Astrocyte (in vitro differentiated cells and primary cell): ENCODE measurements at regions not wholly inside any gene's neighbourhood (a gene's known extent, or its start where the extent isn't known, plus 50 kb on each side); places are given as distances from the start of the nearest gene placed in this dataset.

Experiments used
- DNase-seq: peaks from one replicate; pipeline ENCODE4 v3.0.0-alpha.2; 2010; ENCODE audit warnings: low read depth
- FAIRE-seq: peaks from 2 replicates; lab custom pipeline; 2011; peaks lifted over from hg19 to GRCh38; lab: Jason Lieb, UNC
- H2AFZ ChIP-seq: 2 replicates; pipeline ENCODE4 v1.6.0; 2012; ENCODE audit warnings: low read depth, low read length, inconsistent platforms
- H3K27ac ChIP-seq: 2 replicates; pipeline ENCODE4 v1.5.1; 2011; ENCODE audit warnings: low read depth, low read length, inconsistent platforms
- H3K27me3 ChIP-seq: 2 replicates; pipeline ENCODE4 v1.6.0; 2011; ENCODE audit warnings: low read length, inconsistent platforms; ENCODE audit not compliant: insufficient read depth
- H3K36me3 ChIP-seq: 2 replicates; pipeline ENCODE4 v1.5.1; 2011; ENCODE audit warnings: low read length, inconsistent platforms; ENCODE audit not compliant: insufficient read depth
- H3K4me1 ChIP-seq: 2 replicates; pipeline ENCODE4 v1.5.1; 2011; ENCODE audit warnings: low read length, inconsistent platforms; ENCODE audit not compliant: insufficient read depth
- H3K4me2 ChIP-seq: 2 replicates; pipeline ENCODE4 v1.6.0; 2012; ENCODE audit warnings: low read length, inconsistent platforms
- H3K4me3 ChIP-seq: 2 replicates; pipeline ENCODE4 v1.5.1; 2011; ENCODE audit warnings: low read depth, mild to moderate bottlenecking, low read length, inconsistent platforms; ENCODE audit not compliant: insufficient read depth
- H3K79me2 ChIP-seq: 2 replicates; pipeline ENCODE4 v1.6.0; 2012; ENCODE audit warnings: mild to moderate bottlenecking, low read length, inconsistent platforms; ENCODE audit not compliant: insufficient read depth
- H3K9ac ChIP-seq: 2 replicates; pipeline ENCODE4 v1.6.0; 2012; ENCODE audit warnings: mild to moderate bottlenecking, low read length, inconsistent platforms
- H3K9me3 ChIP-seq: 2 replicates; pipeline ENCODE4 v1.5.1; 2012; ENCODE audit warnings: low read depth, mild to moderate bottlenecking, low read length, inconsistent platforms; ENCODE audit not compliant: insufficient read depth
- H4K20me1 ChIP-seq: 2 replicates; pipeline ENCODE4 v1.6.0; 2012; ENCODE audit warnings: low read length, inconsistent platforms; ENCODE audit not compliant: insufficient read depth
- H3K27ac Mint-ChIP-seq: one replicate; pipeline ENCODE4 v1.8.0; 2021; ENCODE audit warnings: mild to moderate bottlenecking, mixed read lengths; ENCODE audit not compliant: unreplicated experiment
- H3K27me3 Mint-ChIP-seq: one replicate; pipeline ENCODE4 v1.8.0; 2021; ENCODE audit warnings: low read depth, mixed read lengths; ENCODE audit not compliant: unreplicated experiment
- H3K36me3 Mint-ChIP-seq: one replicate; pipeline ENCODE4 v1.8.0; 2021; ENCODE audit warnings: low read depth, mixed read lengths; ENCODE audit not compliant: unreplicated experiment
- H3K4me1 Mint-ChIP-seq: one replicate; pipeline ENCODE4 v1.8.0; 2021; ENCODE audit warnings: low read depth, mixed read lengths; ENCODE audit not compliant: unreplicated experiment
- H3K4me3 Mint-ChIP-seq: one replicate; pipeline ENCODE4 v1.8.0; 2021; ENCODE audit warnings: mild to moderate bottlenecking, moderate library complexity, mixed read lengths; ENCODE audit not compliant: unreplicated experiment
- H3K9me3 Mint-ChIP-seq: one replicate; pipeline ENCODE4 v1.8.0; 2021; ENCODE audit warnings: mild to moderate bottlenecking, mixed read lengths; ENCODE audit not compliant: unreplicated experiment
- EZH2 ChIP-seq: IDR thresholded peaks from 2 replicates; pipeline ENCODE4 v1.6.1; 2012; ENCODE audit warnings: mild to moderate bottlenecking, low read length, inconsistent platforms; ENCODE audit not compliant: insufficient read depth
- TF ChIP-seq, protein P1 (sequence below): IDR thresholded peaks from 2 replicates; pipeline ENCODE4 v1.5.1; 2011; ENCODE audit warnings: low read depth, mild to moderate bottlenecking, inconsistent platforms, low read length, moderate library complexity; ENCODE audit not compliant: insufficient read depth

DNA sequence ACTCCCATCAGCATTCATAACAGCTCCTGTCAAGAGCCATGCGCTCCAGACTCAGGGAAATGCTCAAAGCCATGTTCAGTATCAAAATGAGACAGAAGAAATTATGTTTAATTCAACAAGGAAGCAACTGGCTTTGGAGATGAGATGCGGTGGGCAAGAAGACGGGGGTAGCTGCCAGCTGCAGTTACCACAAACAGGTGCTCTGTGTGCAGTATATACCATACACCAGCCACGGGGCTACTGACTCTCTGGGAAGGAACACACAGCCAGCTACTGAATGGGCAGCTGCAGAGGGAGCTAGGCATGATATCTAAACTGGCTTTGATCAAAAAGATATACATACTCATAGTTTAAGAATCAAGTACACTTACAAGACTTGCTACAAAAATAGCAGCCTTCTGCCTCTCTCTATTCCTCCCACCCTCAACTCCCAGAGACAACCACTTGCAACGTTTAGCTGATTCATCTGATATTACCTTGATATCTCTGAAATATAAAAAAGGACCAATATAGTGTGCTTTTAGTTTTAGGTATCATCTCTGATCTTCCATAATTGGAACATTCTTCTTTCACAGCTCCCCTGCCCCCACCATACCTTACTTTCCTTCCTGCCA lies 593.0 kb downstream of the UQCRFS1 start:
- H3K9me3 Mint-ChIP-seq: peaks cover 7% of the 10 kb centered on the region
- peaks cover 11% of the 10 kb centered on the region for H3K27me3 Mint-ChIP-seq
- Histone ChIP-seq H3K36me3 (no peaks in the 10 kb centered on the region), H4K20me1 (no peaks in the 10 kb centered on the region), H2AFZ (no peak overlapping the region), H3K9ac (no peak overlapping the region), H3K4me2 (no peak overlapping the region), H3K27ac (no peak overlapping the region), H3K79me2 (no peaks in the 10 kb centered on the region), H3K9me3 (no peaks in the 10 kb centered on the region), H3K27me3 (no peaks in the 10 kb centered on the region), H3K4me3 (no peak overlapping the region), H3K4me1 (no peaks in the 10 kb centered on the region)
- H3K4me1 Mint-ChIP-seq: no peaks in the 10 kb centered on the region
- no peak for FAIRE-seq
- TF ChIP-seq EZH2: no peak
- TF ChIP-seq, protein P1, sequence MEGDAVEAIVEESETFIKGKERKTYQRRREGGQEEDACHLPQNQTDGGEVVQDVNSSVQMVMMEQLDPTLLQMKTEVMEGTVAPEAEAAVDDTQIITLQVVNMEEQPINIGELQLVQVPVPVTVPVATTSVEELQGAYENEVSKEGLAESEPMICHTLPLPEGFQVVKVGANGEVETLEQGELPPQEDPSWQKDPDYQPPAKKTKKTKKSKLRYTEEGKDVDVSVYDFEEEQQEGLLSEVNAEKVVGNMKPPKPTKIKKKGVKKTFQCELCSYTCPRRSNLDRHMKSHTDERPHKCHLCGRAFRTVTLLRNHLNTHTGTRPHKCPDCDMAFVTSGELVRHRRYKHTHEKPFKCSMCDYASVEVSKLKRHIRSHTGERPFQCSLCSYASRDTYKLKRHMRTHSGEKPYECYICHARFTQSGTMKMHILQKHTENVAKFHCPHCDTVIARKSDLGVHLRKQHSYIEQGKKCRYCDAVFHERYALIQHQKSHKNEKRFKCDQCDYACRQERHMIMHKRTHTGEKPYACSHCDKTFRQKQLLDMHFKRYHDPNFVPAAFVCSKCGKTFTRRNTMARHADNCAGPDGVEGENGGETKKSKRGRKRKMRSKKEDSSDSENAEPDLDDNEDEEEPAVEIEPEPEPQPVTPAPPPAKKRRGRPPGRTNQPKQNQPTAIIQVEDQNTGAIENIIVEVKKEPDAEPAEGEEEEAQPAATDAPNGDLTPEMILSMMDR: no peak
- DNase-seq: no peak
- no peak overlapping the region for H3K4me3 Mint-ChIP-seq
- H3K27ac Mint-ChIP-seq: no peak overlapping the region
- no peaks in the 10 kb centered on the region for H3K36me3 Mint-ChIP-seq

DNA sequence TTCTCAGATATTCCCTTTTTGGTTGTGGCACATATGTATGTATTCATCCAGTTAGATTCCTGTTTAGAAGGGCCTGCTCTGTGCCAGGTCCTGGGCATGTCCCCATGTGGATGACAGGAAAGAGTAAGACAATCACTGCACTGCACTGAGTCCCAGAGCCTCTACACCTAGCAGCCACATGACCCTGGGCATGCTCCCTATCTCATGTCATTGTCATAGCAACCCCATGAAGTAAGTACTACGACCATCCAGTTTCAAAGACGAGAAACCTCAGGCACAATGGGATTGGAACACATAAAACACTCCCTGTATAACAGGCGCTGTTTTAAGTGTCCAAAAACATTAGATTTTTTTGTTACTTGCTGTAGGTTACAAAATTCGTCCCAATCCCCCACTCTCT lies 594.4 kb downstream of the UQCRFS1 start:
- H3K4me1 Mint-ChIP-seq: no peaks in the 10 kb centered on the region
- Histone ChIP-seq H3K9ac (no peak overlapping the region), H2AFZ (no peak overlapping the region), H3K4me2 (no peak overlapping the region), H3K9me3 (peaks cover 5% of the 10 kb centered on the region), H3K36me3 (no peaks in the 10 kb centered on the region), H4K20me1 (no peaks in the 10 kb centered on the region), H3K4me3 (no peak overlapping the region), H3K79me2 (no peaks in the 10 kb centered on the region), H3K27ac (no peak overlapping the region), H3K27me3 (no peaks in the 10 kb centered on the region), H3K4me1 (no peaks in the 10 kb centered on the region)
- DNase-seq (no peak), FAIRE-seq (no peak)
- H3K4me3 Mint-ChIP-seq: no peak overlapping the region
- H3K36me3 Mint-ChIP-seq: no peaks in the 10 kb centered on the region
- peaks cover 12% of the 10 kb centered on the region for H3K9me3 Mint-ChIP-seq
- TF ChIP-seq, protein P1: no peak
- no peak for TF ChIP-seq EZH2
- no peak overlapping the region for H3K27ac Mint-ChIP-seq
- peaks cover 11% of the 10 kb centered on the region for H3K27me3 Mint-ChIP-seq

DNA sequence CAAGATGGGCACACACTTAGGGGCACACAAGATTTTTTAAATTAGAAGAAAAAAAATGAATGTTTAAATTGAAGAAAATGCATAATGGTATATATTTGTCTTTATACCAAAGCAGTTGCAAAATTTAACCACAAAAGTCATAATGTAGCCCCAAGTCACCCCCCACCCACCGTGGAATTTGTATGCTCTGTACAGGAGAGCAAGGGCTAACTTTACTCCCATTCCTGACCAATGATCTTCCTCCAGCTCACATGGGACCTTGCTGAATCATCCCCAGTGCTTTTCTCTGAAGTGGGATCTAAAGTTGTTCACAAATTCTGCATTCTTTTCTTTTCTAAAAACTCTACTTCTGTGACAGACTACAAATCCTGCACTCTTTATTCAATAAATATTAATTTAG lies 597.0 kb downstream of the UQCRFS1 start:
- H3K4me1 Mint-ChIP-seq: no peaks in the 10 kb centered on the region
- Histone ChIP-seq H3K36me3 (no peaks in the 10 kb centered on the region), H3K4me1 (no peaks in the 10 kb centered on the region), H3K4me3 (no peak overlapping the region), H2AFZ (no peak overlapping the region), H3K27ac (no peak overlapping the region), H3K9me3 (peaks cover 5% of the 10 kb centered on the region), H3K9ac (no peak overlapping the region), H3K79me2 (no peaks in the 10 kb centered on the region), H3K27me3 (no peaks in the 10 kb centered on the region), H3K4me2 (no peak overlapping the region), H4K20me1 (no peaks in the 10 kb centered on the region)
- peaks cover 16% of the 10 kb centered on the region for H3K9me3 Mint-ChIP-seq
- peaks cover 11% of the 10 kb centered on the region for H3K27me3 Mint-ChIP-seq
- TF ChIP-seq, protein P1: no peak
- TF ChIP-seq EZH2: no peak
- no peak for FAIRE-seq
- no peak overlapping the region for H3K4me3 Mint-ChIP-seq
- no peak for DNase-seq
- H3K27ac Mint-ChIP-seq: no peak overlapping the region
- H3K36me3 Mint-ChIP-seq: no peaks in the 10 kb centered on the region
